Ureter (tissue), 1 donor: ENCODE measurements at regions not wholly inside any gene's neighbourhood (a gene's known extent, or its start where the extent isn't known, plus 50 kb on each side); places are given as distances from the start of the nearest gene placed in this dataset.

Experiments
- DNase-seq: peaks from one replicate; pipeline ENCODE4 v3.0.0-alpha.2; 2020; ENCODE audit warnings: low spot score
- donor health status: DM: yes; HTN: yes; CAD: no.

- DNase-seq, result no peak
Observed at GRCh38 chr1:82582347-82582746, 781.6 kb downstream of the ADGRL2 start.

DNA sequence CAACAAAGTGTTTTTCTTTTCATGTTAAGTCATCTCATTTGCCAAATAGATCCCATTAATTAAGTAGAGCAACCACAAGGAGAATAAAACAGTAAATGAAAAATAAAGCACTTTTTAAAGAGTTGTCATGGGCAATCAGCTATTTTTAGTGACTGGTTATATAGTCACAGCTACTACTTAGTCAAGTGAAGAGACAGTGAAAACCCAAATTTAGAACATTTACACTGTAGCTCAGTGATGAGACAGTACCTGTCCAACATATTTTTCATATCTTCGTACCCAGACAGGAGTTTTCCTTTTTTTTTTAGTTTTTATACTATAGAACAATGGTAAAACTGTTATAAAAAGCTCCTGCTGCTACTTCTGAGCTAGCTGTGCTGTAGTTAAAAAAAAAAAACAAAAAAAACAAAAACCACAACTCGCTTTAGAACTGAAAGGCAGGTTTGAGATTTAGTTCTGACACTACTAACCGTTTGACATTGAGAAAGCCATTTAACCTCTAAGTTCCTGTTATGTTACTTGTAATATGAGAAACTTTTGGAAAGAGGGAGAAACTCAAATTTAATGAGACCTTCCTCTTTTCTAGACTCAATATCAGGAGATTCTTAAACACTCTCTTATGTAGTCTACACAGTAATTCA is 777.5 kb downstream of the ADGRL2 start:
- DNase-seq, result no peak

GRCh38 chr1:82567348-82567747 is 766.6 kb downstream of the ADGRL2 start:
- DNase-seq, result no peak

GRCh38 chr1:82565546-82565945 is 764.8 kb downstream of the ADGRL2 start:
- no peak for DNase-seq

- DNase-seq, result no peak
Observed at GRCh38 chr1:82565146-82565545, 764.4 kb downstream of the ADGRL2 start.

DNA sequence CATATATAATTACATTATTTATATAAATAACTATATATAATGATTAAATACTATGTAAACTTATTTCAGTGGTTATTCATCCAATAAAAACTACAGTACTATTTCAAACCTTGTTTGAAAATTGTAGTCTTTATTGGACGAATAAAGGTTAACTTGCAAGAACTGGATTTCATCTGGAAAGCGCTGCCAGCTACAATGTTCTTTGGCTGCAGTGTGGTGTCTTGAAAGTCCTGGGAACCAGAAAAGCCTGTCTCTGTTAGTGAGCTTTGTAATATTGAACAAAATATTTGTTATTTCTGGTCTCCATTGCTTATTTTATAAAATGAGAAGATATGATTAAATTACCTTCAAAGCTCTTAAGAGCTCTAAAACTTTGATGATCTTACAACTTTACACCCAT is 763.6 kb downstream of the ADGRL2 start:
- DNase-seq, result no peak

DNA sequence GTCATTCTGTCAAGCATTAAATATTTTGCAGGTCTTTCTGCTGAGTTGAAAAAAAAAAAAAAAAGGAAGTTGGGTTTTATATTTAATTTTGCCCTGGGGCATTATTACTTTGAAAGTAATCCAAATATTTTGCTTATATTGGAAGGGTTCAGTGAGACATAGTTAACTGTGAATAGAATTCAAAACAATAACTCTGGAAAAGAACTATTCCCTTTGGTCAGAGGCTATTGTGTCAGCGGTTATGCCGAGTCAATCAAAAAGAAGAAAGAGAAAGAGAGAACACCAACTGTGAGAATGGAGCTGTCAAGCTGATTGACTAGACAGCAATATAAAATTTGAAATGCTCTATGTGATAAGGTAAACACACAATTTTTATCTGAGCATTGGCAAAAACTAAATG is 761.7 kb downstream of the ADGRL2 start:
- DNase-seq, result no peak

- no peak for DNase-seq
Observed at GRCh38 chr1:82560566-82560965, 759.8 kb downstream of the ADGRL2 start.

- DNase-seq, result no peak
Observed at GRCh38 chr1:82555501-82555900, 754.8 kb downstream of the ADGRL2 start.

DNA sequence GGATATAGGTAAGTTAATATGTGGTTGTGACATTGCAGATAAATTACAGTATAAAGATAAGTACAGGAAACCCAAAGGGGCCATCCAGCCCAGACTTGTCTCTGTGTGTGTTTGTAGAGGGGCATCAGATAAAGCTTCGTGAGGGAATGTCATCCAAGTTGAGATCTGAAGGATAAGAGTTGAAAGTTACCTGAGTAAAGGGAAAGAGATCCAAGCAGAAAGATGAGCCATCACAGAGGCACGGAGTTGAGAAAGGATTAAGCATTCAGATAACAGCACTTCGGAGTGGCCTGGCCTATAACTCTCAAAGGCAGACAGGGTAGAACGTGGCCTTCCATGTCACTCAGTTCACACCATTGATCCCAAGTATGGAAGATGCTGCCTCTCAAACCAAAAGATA is 749.1 kb downstream of the ADGRL2 start:
- DNase-seq, result no peak

DNA sequence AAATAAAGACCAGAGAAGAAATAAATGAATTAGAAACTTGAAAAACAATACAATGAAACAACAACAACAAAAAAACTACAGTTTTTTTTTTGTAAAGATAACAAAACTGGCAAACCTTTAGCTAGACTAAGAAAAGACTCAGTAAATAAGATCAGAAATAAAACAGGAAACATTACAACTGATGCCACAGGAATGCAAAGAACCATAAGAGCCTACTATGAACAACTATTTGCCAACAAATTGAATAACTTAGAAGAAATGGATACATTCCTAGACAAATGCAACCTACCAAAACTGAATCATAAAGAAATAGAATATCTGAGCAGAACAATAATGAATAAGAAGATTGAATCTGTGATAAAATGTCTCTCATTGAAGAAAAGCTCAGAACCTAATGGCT is 742.0 kb downstream of the ADGRL2 start:
- DNase-seq, result no peak

GRCh38 chr1:82542141-82542540 is 741.4 kb downstream of the ADGRL2 start:
- DNase-seq, result no peak

GRCh38 chr1:82540006-82540405 is 739.3 kb downstream of the ADGRL2 start:
- no peak for DNase-seq

GRCh38 chr1:82538876-82539275 is 738.1 kb downstream of the ADGRL2 start:
- no peak for DNase-seq

GRCh38 chr1:82534996-82535395 is 734.3 kb downstream of the ADGRL2 start:
- no peak for DNase-seq

DNA sequence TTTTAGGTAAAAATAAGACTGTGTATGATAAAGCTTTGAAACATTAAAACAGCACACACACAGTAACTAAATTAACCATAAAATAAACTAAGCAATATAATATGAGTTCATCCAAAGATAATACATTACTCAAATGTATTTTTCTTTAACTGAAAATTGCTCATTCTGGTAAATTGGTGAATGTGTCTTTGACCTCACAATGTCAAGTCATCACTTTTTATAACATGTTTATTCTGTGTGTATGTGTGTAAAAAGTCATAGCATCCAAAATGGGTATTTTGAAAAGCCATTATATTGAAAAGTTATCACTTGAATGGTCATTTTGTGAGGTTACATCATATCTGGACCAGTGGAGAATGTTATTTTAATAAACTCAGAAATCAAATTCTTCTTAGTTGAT is 724.6 kb downstream of the ADGRL2 start:
- DNase-seq, result no peak

- DNase-seq, result no peak
Observed at GRCh38 chr1:82520611-82521010, 719.9 kb downstream of the ADGRL2 start.

- DNase-seq, result peak; percentile 43
Observed at GRCh38 chr1:82517586-82517985, 716.9 kb downstream of the ADGRL2 start.

GRCh38 chr1:82515650-82516049 is 714.9 kb downstream of the ADGRL2 start:
- DNase-seq, result no peak

DNA sequence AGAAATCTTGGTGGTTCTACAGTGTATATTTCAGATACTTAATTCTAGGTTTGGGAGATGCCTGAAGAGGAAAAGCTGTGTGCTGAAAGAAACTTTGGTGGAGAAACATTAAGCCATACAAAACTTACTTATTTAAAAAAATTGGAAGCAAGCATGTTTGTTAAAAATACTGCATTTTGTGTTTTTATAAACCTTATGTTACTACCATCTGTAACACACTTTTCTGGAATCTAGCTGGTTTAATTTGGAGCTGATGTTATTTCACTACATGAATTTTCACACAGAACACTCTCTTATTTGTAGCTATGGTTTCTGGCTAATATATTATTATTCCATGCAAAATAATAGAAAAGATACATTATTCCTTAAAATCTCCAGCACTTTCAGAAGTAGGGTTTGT is 710.7 kb downstream of the ADGRL2 start:
- no peak for DNase-seq

- no peak for DNase-seq
Observed at GRCh38 chr1:82510431-82510830, 709.7 kb downstream of the ADGRL2 start.

- DNase-seq, result no peak
Observed at GRCh38 chr1:82507011-82507410, 706.3 kb downstream of the ADGRL2 start.

- no peak for DNase-seq
Observed at GRCh38 chr1:82503822-82504221, 703.1 kb downstream of the ADGRL2 start.

GRCh38 chr1:82499022-82499421 is 698.3 kb downstream of the ADGRL2 start:
- no peak for DNase-seq
